GM12878 (cell line): ENCODE measurements at regions not wholly inside any gene's neighbourhood (a gene's known extent, or its start where the extent isn't known, plus 50 kb on each side); places are given as distances from the start of the nearest gene placed in this dataset.

ENCODE experiments used
- ATAC-seq: fragments of 200-7000 bp; cut with Tn5 transposase; 3 replicates; pipeline ENCODE4 v1.9.1; 2020; ENCODE audit warnings: mild to moderate bottlenecking, moderate library complexity
- BruUV-seq: library from RNA; stranded (reverse); fragments of 400-500 nt; replicated peaks from 2 replicates; lab custom pipeline; 2021; lab: Mats Ljungman, UMichigan
- CTCF ChIA-PET: fragments of 300-600 bp; sonication (Branson Sonifier 250); formaldehyde crosslinking; extraction: SDS; loops from one replicate; lab custom pipeline; 2021; ENCODE audit warnings: inconsistent platforms; lab: Yijun Ruan, JAX
- POLR2A ChIA-PET: fragments of 350-600 bp; formaldehyde crosslinking; extraction: SDS; loops from one replicate; lab custom pipeline; 2021; ENCODE audit warnings: inconsistent platforms; lab: Charles Lee
- RAD21 ChIA-PET: fragments of 300-600 bp; sonication (Branson Sonifier 250); formaldehyde crosslinking; loops from one replicate; lab custom pipeline; 2023; ENCODE audit warnings: antibody characterized with exemption; ENCODE audit not compliant: unreplicated experiment; lab: Charles Lee
- SMC1A ChIA-PET: fragments of 300-600 bp; sonication (Branson Sonifier 250); formaldehyde crosslinking; loops from one replicate; lab custom pipeline; 2023; ENCODE audit not compliant: unreplicated experiment, uncharacterized antibody; lab: Charles Lee
- DNase-seq: peaks from one replicate; pipeline ENCODE4 v3.0.0-alpha.2; 2011; ENCODE audit warnings: low read depth, low spot score
- FAIRE-seq: peaks from 3 replicates; lab custom pipeline; 2011; peaks lifted over from hg19 to GRCh38; lab: Jason Lieb, UNC
- H2AFZ ChIP-seq: 2 replicates; pipeline ENCODE4 v1.6.0; 2011; ENCODE audit warnings: low read depth, low read length, control low read depth; ENCODE audit not compliant: control insufficient read depth
- H3K27ac ChIP-seq: 2 replicates; pipeline ENCODE4 v1.5.1; 2011; ENCODE audit warnings: control low read depth; ENCODE audit not compliant: control insufficient read depth, insufficient read depth
- H3K27me3 ChIP-seq, 2 experiments: replicated peaks in 1 of 2; 2 replicates each; pipeline versions ENCODE4 v1.6.0 to v1.6.1; 2011; ENCODE audit warnings: low read length in 1 of 2; ENCODE audit not compliant: control insufficient read depth in 2 of 2, insufficient read depth in 2 of 2
- H3K36me3 ChIP-seq, 2 experiments: 2 replicates each; pipeline ENCODE4 v1.5.1; 2011; ENCODE audit warnings: low read length in 1 of 2; ENCODE audit not compliant: control insufficient read depth in 2 of 2, insufficient read depth in 2 of 2
- H3K4me1 ChIP-seq: 2 replicates; pipeline ENCODE4 v1.6.1; 2011; ENCODE audit warnings: mild to moderate bottlenecking, low read length, moderate library complexity, mixed read lengths; ENCODE audit not compliant: control insufficient read depth, insufficient read depth
- H3K4me2 ChIP-seq: 2 replicates; pipeline ENCODE4 v1.6.0; 2011; ENCODE audit warnings: control low read depth; ENCODE audit not compliant: control insufficient read depth, insufficient read depth
- H3K4me3 ChIP-seq: fragments of 200-600 bp; sonication (generic); 2 replicates; pipeline ENCODE4 v1.5.1; 2016
- H3K79me2 ChIP-seq: 2 replicates; pipeline ENCODE4 v1.6.0; 2011; ENCODE audit warnings: low read length; ENCODE audit not compliant: control insufficient read depth, insufficient read depth
- H3K9ac ChIP-seq: 2 replicates; pipeline ENCODE4 v1.8.0; 2011; ENCODE audit warnings: low read length, control low read depth, mixed read lengths; ENCODE audit not compliant: control insufficient read depth, insufficient read depth
- H3K9me3 ChIP-seq: replicated peaks from 3 replicates; pipeline ENCODE4 v1.5.1; 2011; ENCODE audit warnings: mild to moderate bottlenecking, low read length; ENCODE audit not compliant: control insufficient read depth, insufficient read depth
- H4K20me1 ChIP-seq: 2 replicates; pipeline ENCODE4 v1.6.0; 2011; ENCODE audit not compliant: control insufficient read depth, insufficient read depth
- FOS ChIP-seq: IDR thresholded peaks from 3 replicates; pipeline ENCODE4 v1.6.1; 2011; ENCODE audit warnings: borderline replicate concordance; ENCODE audit not compliant: insufficient read length; ENCODE audit errors: extremely low read depth
- IKZF1 ChIP-seq: fragments of 450-650 bp; conservative IDR thresholded peaks from 2 replicates; pipeline ENCODE4 v1.6.1; 2017; ENCODE audit warnings: antibody characterized with exemption, mild to moderate bottlenecking
- IRF4 ChIP-seq: IDR thresholded peaks from 2 replicates; pipeline ENCODE4 v1.6.1; 2011; ENCODE audit warnings: low read depth, low read length
- MEF2A ChIP-seq: IDR thresholded peaks from 2 replicates; pipeline ENCODE4 v1.6.1; 2011; ENCODE audit warnings: low read depth, mild to moderate bottlenecking, low read length, moderate library complexity; ENCODE audit not compliant: insufficient read depth
- NRF1 ChIP-seq: conservative IDR thresholded peaks from 2 replicates; pipeline ENCODE4 v1.6.1; 2011; ENCODE audit warnings: mild to moderate bottlenecking, low read depth, low read length, improper control_type of control experiment
- TARDBP ChIP-seq: IDR thresholded peaks from 2 replicates; pipeline ENCODE4 v1.6.1; 2016; ENCODE audit warnings: borderline replicate concordance
- ZNF207 ChIP-seq: fragments of 450-650 bp; IDR thresholded peaks from 2 replicates; pipeline ENCODE4 v1.6.1; 2014; ENCODE audit warnings: antibody characterized with exemption, mild to moderate bottlenecking, borderline replicate concordance
- WGBS: methylation state at CpG from one replicate; pipeline ENCODE4 v1.1.6; 2016; ENCODE audit warnings: low lambda C conversion rate; ENCODE audit not compliant: insufficient replicate concordance, insufficient coverage; ENCODE audit errors: missing lambda C conversion rate; 5-methylcytosine and 5-hydroxymethylcytosine counted together
- in situ Hi-C: fragments of 300-500 bp; cut with MboI; formaldehyde crosslinking; loops from 9 replicates; pipeline ENCODE4 v1.14.3; 2018; ENCODE audit warnings: mixed read lengths
- intact Hi-C: fragments of 100-400 bp; cut with micrococcal nuclease; formaldehyde crosslinking; loops from one replicate; pipeline ENCODE4 v1.14.2; 2022; ENCODE audit not compliant: unreplicated experiment

GRCh38 chr3:159649951-159650350, 338.7 kb upstream of the IL12A start:
- TF ChIP-seq IRF4 = no peak
- no peak for TF ChIP-seq ZNF207
- TF ChIP-seq MEF2A = no peak
- no peak for TF ChIP-seq FOS
- no peak for TF ChIP-seq NRF1
- H3K79me2 ChIP-seq = no peaks in the 10 kb centered on the region
- DNase-seq (no peak), ATAC-seq (no peak), FAIRE-seq (no peak)
- RAD21 ChIA-PET = no interaction called here
- CTCF ChIA-PET = no interaction called here
- H3K9ac ChIP-seq = no peak overlapping the region
- H3K27me3 ChIP-seq = no peaks in the 10 kb centered on the region
- intact Hi-C loops = no loop called here
- in situ Hi-C loops = no loop called here
- H3K4me3 ChIP-seq = no peak overlapping the region
- H3K27ac ChIP-seq = no peak overlapping the region
- H3K9me3 ChIP-seq = no peaks in the 10 kb centered on the region
- H2AFZ ChIP-seq = no peak overlapping the region
- no TSS peak for BruUV-seq
- H3K36me3 ChIP-seq = no peaks in the 10 kb centered on the region
- H3K4me1 ChIP-seq = no peaks in the 10 kb centered on the region
- SMC1A ChIA-PET = no interaction called here
- no peak overlapping the region for H3K4me2 ChIP-seq
- POLR2A ChIA-PET = no interaction called here
- no peaks in the 10 kb centered on the region for H4K20me1 ChIP-seq

- DNase-seq (no peak), ATAC-seq (no peak), FAIRE-seq (no peak)
- no peaks in the 10 kb centered on the region for H3K4me1 ChIP-seq
- TF ChIP-seq IKZF1 = no peak
- TF ChIP-seq TARDBP = no peak
- ChIA-PET POLR2A (no interaction called here), SMC1A (no interaction called here), CTCF (no interaction called here), RAD21 (no interaction called here)
- H3K27ac ChIP-seq = no peak overlapping the region
- WGBS = 3% methylated on average over 2 of the region's 2 CpGs
- no peaks in the 10 kb centered on the region for H4K20me1 ChIP-seq
- H3K9me3 ChIP-seq = no peaks in the 10 kb centered on the region
- no peak overlapping the region for H3K4me3 ChIP-seq
- in situ Hi-C loops = no loop called here
- no peaks in the 10 kb centered on the region for H3K27me3 ChIP-seq
- H3K9ac ChIP-seq = no peak overlapping the region
- H3K4me2 ChIP-seq = no peak overlapping the region
- intact Hi-C loops = no loop called here
- no peaks in the 10 kb centered on the region for H3K36me3 ChIP-seq
- no peak overlapping the region for H2AFZ ChIP-seq
- H3K79me2 ChIP-seq = no peaks in the 10 kb centered on the region
- no TSS peak for BruUV-seq
Observed at GRCh38 chr3:159650726-159651125, 337.9 kb upstream of the IL12A start.
